ENCODE measurements at regions not wholly inside any gene's neighbourhood (a gene's known extent, or its start where the extent isn't known, plus 50 kb on each side); places are given as distances from the start of the nearest gene placed in this dataset.

DNA sequence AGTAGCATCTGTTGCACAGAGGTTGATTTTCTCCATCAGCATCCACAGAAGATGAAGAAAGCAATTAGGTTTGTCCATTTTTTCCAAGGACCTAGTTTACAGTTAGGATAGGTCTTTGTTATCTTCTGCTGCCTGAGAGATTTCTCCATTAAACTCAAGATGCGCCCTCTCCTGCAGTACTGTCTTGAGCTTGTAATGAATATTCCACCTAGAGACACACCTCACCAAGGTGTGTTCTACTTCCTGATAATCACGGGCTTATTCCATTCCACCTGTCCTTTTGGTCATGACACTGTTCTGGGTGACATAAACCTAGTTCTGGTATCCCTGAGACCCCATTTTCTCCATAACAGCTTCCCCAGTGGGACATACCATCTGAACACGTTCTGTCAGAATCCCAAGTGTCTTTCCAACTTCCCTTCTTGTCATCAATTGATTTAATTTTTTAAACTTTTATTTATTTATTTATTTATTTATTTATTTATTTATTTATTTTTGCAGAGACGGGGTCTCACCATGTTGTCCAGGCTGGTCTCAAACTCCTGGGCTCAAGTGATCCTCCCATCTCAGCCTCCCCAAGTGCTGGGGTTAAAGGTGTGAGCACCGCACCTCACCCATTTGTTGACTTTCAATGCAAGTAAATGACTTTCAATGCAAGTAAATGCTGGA, 75.6 kb upstream of the HS3ST5 start (continued):
- TF ChIP-seq E2F4 (CRISPR knock-in tag; IDR thresholded peaks at IDR 0.05; ENCODE audit: borderline replicate concordance, low read depth) (no peak), ATF1 (CRISPR knock-in tag; IDR thresholded peaks at IDR 0.05) (no peak), ZNF121 (CRISPR knock-in tag; IDR thresholded peaks at IDR 0.05) (peak; percentile 43; the same call in 1 of the 2 replicates), IRF2 (CRISPR knock-in tag; IDR thresholded peaks at IDR 0.05; ENCODE audit: borderline replicate concordance, low read depth) (no peak), NR2C2 (CRISPR knock-in tag; IDR thresholded peaks at IDR 0.05) (no peak), NFATC4 (CRISPR knock-in tag; IDR thresholded peaks at IDR 0.05) (0 out of 2 replicates have a peak, but pooled peaks have one; percentile 30), ZMAT4 (CRISPR knock-in tag; IDR thresholded peaks at IDR 0.05) (peak; percentile 53; the same call in 1 of the 2 replicates), ZNF425 (CRISPR knock-in tag; conservative IDR thresholded peaks at IDR 0.05) (peak; percentile 87)
- TF ChIP-seq, protein P1, sequence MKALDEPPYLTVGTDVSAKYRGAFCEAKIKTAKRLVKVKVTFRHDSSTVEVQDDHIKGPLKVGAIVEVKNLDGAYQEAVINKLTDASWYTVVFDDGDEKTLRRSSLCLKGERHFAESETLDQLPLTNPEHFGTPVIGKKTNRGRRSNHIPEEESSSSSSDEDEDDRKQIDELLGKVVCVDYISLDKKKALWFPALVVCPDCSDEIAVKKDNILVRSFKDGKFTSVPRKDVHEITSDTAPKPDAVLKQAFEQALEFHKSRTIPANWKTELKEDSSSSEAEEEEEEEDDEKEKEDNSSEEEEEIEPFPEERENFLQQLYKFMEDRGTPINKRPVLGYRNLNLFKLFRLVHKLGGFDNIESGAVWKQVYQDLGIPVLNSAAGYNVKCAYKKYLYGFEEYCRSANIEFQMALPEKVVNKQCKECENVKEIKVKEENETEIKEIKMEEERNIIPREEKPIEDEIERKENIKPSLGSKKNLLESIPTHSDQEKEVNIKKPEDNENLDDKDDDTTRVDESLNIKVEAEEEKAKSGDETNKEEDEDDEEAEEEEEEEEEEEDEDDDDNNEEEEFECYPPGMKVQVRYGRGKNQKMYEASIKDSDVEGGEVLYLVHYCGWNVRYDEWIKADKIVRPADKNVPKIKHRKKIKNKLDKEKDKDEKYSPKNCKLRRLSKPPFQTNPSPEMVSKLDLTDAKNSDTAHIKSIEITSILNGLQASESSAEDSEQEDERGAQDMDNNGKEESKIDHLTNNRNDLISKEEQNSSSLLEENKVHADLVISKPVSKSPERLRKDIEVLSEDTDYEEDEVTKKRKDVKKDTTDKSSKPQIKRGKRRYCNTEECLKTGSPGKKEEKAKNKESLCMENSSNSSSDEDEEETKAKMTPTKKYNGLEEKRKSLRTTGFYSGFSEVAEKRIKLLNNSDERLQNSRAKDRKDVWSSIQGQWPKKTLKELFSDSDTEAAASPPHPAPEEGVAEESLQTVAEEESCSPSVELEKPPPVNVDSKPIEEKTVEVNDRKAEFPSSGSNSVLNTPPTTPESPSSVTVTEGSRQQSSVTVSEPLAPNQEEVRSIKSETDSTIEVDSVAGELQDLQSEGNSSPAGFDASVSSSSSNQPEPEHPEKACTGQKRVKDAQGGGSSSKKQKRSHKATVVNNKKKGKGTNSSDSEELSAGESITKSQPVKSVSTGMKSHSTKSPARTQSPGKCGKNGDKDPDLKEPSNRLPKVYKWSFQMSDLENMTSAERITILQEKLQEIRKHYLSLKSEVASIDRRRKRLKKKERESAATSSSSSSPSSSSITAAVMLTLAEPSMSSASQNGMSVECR (CRISPR knock-in tag; IDR thresholded peaks at IDR 0.05; ENCODE audit: borderline replicate concordance) = no peak

DNA sequence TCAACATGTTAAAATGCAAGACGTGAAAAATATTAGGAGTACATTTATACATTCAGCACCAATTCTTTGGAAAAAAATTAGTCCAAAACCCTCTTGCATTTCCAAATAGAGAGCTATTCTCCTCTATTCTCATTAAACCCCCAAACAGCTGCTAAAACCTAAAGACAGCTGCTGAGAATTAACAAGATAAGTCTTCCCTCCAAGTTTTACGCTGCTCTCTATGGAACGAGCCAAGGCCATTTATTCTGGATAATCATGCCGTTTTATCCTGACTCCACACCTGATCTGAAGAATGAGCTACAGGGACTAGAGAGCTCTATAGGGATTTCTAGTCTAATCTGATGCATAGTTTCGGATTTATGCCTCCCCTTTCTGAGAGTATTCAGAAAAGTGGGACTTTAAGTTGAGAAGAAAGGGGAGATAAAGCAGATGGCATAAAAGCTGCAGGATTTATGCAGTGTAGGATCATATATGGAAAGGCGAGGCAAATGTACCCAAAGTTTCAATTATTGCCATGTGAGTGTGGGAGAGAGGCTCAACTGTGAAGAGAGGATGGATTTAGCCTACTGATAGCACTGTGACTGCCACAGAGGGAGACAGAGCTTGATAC, 64.7 kb upstream of the HS3ST5 start:
- CTCF ChIA-PET = interaction anchor here (1.5 kb wide), 1 partner anchor 64 kb away, joined by 10 read pairs; the partner anchor contains the start of gene HS3ST5

More for the DNA sequence above, 64.7 kb upstream of the HS3ST5 start:
- TF ChIP-seq USF2 (CRISPR knock-in tag; IDR thresholded peaks at IDR 0.05) = no peak
- no peak for TF ChIP-seq ZBTB21 (CRISPR knock-in tag; IDR thresholded peaks at IDR 0.05; ENCODE audit: borderline replicate concordance)
- TF ChIP-seq, protein P2, sequence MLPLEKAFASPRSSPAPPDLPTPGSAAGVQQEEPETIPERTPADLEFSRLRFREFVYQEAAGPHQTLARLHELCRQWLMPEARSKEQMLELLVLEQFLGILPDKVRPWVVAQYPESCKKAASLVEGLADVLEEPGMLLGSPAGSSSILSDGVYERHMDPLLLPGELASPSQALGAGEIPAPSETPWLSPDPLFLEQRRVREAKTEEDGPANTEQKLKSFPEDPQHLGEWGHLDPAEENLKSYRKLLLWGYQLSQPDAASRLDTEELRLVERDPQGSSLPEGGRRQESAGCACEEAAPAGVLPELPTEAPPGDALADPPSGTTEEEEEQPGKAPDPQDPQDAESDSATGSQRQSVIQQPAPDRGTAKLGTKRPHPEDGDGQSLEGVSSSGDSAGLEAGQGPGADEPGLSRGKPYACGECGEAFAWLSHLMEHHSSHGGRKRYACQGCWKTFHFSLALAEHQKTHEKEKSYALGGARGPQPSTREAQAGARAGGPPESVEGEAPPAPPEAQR (CRISPR knock-in tag; IDR thresholded peaks at IDR 0.05) = no peak
- TF ChIP-seq CBFB (CRISPR knock-in tag; IDR thresholded peaks at IDR 0.05; ENCODE audit: low read depth) = no peak
- no peak for TF ChIP-seq NFYB (CRISPR knock-in tag; conservative IDR thresholded peaks at IDR 0.05; ENCODE audit: low read depth)
- TF ChIP-seq ZNF396 (CRISPR knock-in tag; IDR thresholded peaks at IDR 0.05; ENCODE audit: borderline replicate concordance) = no peak
- TF ChIP-seq PRRX2 (CRISPR knock-in tag; IDR thresholded peaks at IDR 0.05) = no peak
- TF ChIP-seq, protein P3, sequence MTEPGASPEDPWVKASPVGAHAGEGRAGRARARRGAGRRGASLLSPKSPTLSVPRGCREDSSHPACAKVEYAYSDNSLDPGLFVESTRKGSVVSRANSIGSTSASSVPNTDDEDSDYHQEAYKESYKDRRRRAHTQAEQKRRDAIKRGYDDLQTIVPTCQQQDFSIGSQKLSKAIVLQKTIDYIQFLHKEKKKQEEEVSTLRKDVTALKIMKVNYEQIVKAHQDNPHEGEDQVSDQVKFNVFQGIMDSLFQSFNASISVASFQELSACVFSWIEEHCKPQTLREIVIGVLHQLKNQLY (CRISPR knock-in tag; IDR thresholded peaks at IDR 0.05) = no peak
- TF ChIP-seq JUN (CRISPR knock-in tag; IDR thresholded peaks at IDR 0.05) = no peak
- no peak for TF ChIP-seq ZNF232 (CRISPR knock-in tag; IDR thresholded peaks at IDR 0.05)
- TF ChIP-seq, protein P4, sequence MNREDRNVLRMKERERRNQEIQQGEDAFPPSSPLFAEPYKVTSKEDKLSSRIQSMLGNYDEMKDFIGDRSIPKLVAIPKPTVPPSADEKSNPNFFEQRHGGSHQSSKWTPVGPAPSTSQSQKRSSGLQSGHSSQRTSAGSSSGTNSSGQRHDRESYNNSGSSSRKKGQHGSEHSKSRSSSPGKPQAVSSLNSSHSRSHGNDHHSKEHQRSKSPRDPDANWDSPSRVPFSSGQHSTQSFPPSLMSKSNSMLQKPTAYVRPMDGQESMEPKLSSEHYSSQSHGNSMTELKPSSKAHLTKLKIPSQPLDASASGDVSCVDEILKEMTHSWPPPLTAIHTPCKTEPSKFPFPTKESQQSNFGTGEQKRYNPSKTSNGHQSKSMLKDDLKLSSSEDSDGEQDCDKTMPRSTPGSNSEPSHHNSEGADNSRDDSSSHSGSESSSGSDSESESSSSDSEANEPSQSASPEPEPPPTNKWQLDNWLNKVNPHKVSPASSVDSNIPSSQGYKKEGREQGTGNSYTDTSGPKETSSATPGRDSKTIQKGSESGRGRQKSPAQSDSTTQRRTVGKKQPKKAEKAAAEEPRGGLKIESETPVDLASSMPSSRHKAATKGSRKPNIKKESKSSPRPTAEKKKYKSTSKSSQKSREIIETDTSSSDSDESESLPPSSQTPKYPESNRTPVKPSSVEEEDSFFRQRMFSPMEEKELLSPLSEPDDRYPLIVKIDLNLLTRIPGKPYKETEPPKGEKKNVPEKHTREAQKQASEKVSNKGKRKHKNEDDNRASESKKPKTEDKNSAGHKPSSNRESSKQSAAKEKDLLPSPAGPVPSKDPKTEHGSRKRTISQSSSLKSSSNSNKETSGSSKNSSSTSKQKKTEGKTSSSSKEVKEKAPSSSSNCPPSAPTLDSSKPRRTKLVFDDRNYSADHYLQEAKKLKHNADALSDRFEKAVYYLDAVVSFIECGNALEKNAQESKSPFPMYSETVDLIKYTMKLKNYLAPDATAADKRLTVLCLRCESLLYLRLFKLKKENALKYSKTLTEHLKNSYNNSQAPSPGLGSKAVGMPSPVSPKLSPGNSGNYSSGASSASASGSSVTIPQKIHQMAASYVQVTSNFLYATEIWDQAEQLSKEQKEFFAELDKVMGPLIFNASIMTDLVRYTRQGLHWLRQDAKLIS (CRISPR knock-in tag; IDR thresholded peaks at IDR 0.05; ENCODE audit: borderline replicate concordance) = no peak
- no peak for DNase-seq (ENCODE audit: low spot score)
- peaks cover 48% of the 10 kb centered on the region for H3K4me1 Mint-ChIP-seq
- no peaks in the 10 kb centered on the region for H3K27me3 Mint-ChIP-seq (ENCODE audit: low read depth)
- ATAC-seq = peak; percentile 43
- POLR2A ChIA-PET = interaction anchor here (0.6 kb wide), 1 partner anchor 15 kb away, joined by 3 read pairs; no protein-coding TSS in a partner anchor
- H3K27ac Mint-ChIP-seq = peak overlapping the region; percentile 21
- no peaks in the 10 kb centered on the region for H3K9me3 Mint-ChIP-seq
- H3K36me3 Mint-ChIP-seq = peaks cover 24% of the 10 kb centered on the region
- no peak overlapping the region for H3K4me3 Mint-ChIP-seq
